ENCODE measurements at regions not wholly inside any gene's neighbourhood (a gene's known extent, or its start where the extent isn't known, plus 50 kb on each side); places are given as distances from the start of the nearest gene placed in this dataset.
"Not testable (repeated sequence)": the region's sequence is repeated elsewhere in the genome, so short reads cannot be mapped to it uniquely, and the experiment has no call there.

DNA sequence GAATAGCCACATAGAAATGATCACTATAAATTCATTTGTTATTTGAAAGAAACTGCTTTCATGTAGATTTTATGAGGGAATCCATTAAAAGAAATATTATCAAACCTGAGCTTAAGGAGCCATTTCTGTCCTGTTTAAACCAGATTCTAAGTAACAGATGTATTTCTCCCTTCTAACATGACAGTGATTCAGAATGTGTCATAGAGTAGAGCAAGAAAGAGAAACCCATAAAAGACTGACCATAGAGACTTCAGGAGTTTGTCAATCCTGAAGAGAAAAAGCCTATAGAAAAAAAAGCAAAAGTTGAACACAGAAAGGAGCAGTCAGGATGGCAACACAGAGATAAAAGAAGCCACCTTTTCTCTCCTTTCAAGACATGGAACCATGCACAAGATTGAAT is 390.6 kb downstream of the PRIM2 start:
- DNase-seq (ENCODE audit: low spot score): not testable (repeated sequence)

DNA sequence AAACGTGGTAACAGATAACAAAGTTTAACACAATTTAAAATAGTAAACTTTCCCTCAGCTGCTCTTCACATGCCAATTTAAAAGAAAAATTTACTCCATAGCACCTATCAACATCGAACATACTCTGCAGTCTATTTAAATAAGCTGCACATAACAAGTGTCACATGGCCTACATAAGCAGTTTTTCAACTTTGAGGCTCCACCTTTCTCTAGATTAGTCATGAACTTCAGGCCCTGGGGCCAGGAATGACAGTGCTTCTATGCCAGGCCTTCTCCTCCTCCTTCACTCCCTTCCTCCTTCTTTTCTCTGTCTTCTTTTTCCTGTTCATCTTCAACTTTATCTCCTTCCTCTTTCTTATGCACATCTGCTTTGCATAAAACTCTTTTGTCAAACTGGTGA is 405.1 kb downstream of the PRIM2 start:
- DNase-seq (ENCODE audit: low spot score): peak; percentile 21

DNA sequence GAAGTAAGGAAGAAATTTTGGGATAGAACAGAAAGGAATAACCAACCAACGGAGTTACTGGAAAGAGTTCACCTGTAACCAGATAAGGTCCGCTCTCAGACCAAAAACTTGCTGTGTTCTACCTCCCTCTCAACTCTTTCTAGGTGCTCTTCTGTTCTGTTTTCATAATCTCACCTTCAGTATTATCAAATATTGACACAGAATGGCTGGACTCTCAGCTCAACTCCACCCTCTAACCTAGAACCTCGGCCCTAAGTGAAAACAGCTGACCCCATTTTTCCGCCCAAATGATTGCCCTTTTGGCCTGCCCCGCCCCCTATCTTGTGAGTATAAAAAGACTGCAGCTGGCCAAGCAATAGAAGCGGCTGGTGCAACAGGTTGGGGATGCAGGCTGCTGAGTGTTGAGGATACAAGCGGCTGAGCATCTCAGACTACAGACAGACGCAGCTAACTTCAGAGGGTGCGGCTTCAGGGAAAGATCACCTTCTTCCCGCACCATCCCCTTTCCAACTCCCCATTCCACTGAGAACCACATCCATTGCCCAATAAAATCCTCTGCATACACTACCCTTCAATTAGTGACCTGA is 406.5 kb downstream of the PRIM2 start:
- DNase-seq (ENCODE audit: low spot score): not testable (repeated sequence)

DNA sequence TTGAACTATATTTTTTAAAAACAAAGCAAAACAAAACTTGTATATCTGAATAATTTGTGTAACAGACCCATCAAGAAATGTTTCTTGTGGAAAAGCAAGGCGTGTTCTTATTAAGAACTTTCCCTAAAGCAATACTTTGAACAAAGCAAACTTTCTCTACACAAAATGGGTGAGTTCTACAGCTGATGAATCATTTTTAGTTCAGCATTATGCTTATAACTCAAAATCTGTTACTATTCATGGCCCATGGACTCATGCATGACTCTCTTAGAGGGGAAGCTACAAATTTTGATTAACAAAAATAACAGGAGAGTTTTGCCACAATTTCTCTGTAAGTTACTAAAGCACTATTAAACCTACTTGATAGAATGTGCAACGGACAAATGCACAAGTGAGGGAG is 412.0 kb downstream of the PRIM2 start:
- DNase-seq (ENCODE audit: low spot score): not testable (repeated sequence)

GRCh38 chr6:57730726-57731125 is 413.3 kb downstream of the PRIM2 start:
- not testable (repeated sequence) for DNase-seq (ENCODE audit: low spot score)

DNA sequence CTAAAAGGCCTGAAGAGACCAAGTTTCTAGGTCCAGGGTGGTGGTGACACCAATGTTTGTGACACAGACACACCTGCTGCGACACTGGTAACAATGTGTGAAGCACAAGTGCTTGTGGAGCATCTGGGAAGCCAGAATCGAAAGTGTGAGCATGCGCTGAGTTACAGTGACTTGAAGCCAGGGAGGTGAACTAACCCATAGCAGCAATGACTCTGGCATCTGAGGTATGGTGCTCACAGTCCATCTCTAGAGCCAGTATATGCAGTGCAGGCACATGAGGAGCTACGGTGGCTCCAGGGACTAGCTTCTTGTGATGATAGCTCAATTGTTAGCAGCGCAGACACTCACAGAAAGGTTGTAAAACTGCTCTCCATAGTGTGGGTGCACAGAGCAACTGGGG is 430.3 kb downstream of the PRIM2 start:
- not testable (repeated sequence) for DNase-seq (ENCODE audit: low spot score)

GRCh38 chr6:57759850-57760249 is 442.4 kb downstream of the PRIM2 start:
- not testable (repeated sequence) for DNase-seq (ENCODE audit: low spot score)

GRCh38 chr6:57792720-57793397 is 475.4 kb downstream of the PRIM2 start:
- DNase-seq (ENCODE audit: low spot score): not testable (repeated sequence)

DNA sequence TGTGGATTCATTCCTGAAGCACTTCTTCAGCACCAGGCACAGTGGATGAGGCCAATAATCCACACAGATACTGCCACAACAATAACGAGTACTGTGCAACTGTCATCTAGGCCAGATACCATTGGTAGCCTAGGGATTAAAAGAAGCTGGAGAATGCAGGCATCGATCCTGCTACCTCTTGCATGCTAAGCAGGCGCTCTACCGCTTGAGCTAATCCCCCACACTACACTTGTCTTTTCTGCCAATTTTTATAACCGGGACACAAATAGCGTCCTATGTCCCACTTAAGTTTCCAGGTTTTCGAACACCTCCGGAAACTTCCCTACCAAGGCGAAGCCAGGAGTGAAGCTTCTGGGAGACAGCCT is 475.9 kb downstream of the PRIM2 start:
- DNase-seq (ENCODE audit: low spot score): not testable (repeated sequence)

DNA sequence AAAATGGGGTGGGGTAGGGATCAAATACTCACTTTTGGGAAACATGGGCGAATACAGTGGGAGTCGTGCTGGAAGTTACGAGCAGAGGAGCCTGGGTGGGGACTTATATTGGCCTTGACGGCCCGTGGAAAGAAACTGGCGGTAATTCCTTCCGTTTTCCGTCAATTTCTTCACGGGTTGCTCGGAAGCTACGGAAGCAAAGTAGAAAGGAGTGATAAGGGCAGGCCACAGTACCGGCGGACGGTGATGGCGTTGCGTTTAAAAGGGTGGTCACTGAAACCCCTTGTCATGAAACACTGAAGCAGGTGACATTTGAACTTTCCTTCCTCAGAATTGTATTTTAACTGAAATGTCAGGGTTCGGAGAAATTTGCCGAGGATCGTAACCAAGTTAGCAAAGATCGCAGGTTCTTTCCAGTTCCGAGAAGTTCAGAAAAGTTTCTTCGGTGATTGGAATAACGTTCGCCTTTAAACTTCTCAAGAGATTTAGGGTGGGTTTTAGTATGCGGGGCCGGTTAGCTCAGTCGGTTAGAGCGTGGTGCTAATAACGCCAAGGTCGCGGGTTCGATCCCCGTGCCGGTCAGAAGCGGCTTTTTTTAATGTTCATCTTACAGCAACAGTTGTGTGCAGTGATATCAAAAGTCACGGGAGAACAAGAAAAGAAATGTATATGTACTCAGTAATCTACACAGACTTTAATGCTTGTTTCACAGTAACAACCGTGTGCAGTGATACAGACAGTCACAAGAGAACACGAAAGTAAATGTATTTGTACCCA is 482.5 kb downstream of the PRIM2 start:
- not testable (repeated sequence) for DNase-seq (ENCODE audit: low spot score)

DNA sequence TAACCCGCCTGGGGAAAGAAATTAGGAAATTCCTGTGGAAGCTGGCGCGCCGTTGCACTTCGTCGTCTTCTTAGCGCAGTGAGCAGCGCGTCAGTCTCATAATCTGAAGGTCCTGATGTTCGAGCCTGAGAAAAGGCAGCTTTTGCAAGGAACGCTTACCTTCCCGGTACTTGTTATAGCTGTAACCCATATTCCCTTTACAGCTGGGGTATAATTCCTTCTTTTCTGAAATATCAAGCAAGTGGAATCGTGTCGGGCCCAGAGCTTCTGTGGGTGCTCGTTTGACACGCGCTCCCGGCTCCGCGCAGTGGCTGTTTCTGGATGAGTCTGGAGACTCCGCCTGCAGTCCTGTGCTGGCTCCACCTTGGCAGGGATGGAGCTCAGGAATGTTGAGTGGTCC is 491.2 kb downstream of the PRIM2 start:
- not testable (repeated sequence) for DNase-seq (ENCODE audit: low spot score)

DNA sequence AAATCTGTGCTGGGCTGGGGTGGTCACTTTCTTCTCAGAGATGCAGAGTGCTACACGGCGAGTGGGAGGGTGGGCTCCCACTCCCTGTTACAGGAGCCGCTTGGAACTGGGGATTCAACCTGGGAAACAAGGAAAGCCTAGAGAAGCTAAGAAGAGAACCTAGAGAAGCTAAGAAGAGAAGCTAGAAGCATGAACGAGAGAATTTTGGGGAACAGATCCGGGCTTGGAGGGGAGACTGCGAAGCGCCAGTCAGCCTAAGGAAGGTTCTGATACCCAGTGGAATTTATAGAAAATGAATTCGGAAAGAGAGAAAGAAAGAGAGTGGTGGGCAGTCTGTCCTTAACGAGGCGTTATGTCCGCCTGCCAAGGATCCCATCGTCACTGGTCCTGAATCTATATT is 492.0 kb downstream of the PRIM2 start:
- not testable (repeated sequence) for DNase-seq (ENCODE audit: low spot score)

DNA sequence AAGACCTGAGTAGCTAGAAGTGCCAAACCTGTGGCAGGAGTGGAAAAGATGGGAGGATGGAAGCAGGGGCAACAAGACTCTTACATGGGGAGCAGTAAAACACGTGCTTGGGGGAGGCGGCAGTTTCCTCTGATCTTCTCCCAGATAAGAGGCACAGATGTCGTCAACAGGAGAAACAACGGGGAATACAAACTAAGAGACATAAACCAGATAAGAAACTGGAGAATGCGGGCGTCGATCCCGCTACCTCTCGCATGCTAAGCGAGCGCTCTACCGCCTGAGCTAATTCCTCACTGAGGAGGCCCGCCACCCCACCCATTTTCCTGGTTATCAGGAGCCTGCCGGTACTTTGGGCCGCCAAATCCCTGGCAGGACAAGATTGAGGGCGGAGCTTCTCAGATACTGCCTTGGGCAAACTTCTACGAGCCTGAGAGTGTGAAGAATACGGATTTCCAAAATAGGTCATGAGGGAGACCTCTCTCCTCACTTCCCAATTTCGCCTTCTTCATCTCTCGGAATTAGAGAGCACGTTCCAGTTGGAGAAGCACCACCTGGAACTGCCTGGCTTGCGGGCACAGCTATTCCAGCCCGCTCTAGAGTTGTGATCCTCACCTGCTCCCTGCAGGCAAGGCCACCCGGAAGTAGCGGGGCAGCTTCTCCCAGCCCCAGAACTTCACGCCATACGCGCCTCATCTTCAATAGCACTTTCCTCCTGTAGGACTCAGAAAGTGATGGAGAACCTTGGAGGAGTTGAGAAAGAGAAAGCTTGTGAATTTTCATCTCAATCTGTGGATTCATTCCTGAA is 496.0 kb downstream of the PRIM2 start:
- not testable (repeated sequence) for DNase-seq (ENCODE audit: low spot score)

GRCh38 chr6:57815826-57816225 is 498.4 kb downstream of the PRIM2 start:
- not testable (repeated sequence) for DNase-seq (ENCODE audit: low spot score)

GRCh38 chr6:57821325-57821724 is 503.9 kb downstream of the PRIM2 start:
- not testable (repeated sequence) for DNase-seq (ENCODE audit: low spot score)

DNA sequence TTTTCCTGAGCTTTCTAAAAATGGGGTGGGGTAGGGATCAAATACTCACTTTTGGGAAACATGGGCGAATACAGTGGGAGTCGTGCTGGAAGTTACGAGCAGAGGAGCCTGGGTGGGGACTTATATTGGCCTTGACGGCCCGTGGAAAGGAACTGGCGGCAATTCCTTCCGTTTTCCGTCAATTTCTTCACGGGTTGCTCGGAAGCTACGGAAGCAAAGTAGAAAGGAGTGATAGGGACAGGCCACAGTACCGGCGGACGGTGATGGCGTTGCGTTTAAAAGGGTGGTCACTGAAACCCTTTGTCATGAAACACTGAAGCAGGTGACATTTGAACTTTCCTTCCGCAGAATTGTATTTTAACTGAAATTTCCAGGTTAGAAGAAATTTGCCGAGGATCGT is 505.0 kb downstream of the PRIM2 start:
- DNase-seq (ENCODE audit: low spot score): not testable (repeated sequence)

GRCh38 chr6:57822896-57823358 is 505.5 kb downstream of the PRIM2 start:
- DNase-seq (ENCODE audit: low spot score): no peak

DNA sequence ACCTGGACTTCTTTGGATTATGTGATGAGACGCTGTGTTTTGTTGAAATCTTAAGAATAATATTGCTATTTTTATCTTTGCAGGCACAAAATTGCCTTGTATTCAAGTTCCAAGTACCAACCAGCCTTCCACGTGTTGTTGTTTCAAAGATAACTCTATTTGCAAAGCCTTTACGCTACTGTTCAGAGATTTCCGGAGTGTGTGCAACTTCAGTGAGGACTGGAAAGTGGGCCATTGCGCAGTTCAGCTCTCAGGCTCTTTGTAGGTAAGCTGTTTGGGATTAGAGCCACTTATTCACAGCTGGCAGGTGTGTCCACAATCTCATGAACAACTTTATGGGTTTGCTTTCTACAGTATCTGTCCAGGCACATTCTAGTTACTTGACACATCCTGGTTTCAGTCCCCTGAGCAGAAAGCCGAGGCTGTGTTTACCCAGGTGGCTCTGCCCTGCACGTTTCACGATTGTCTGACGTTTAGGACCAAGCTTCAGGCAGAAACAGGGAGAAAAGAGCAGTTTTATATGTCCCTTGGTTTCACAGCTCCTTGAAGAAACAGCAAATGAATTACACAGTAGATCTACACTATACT is 520.3 kb downstream of the PRIM2 start:
- not testable (repeated sequence) for DNase-seq (ENCODE audit: low spot score)

DNA sequence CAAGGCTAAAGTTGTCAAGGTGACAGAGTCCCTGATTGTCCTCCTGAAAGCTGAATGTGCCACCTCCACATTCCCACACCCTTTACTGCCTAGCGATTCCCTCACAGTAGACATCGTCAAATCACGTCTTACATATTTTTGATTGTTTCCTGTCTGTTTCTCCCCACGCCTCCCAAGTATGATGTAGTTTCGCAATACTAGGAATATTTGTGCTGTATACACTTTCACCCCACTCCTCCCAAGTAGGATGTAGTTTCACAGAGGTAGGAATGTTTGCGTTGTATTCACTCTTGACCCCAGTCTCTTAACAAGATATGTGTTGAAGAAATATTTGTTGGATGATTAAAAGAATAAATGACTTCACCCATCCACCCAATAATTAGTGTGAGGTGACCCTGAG is 524.1 kb downstream of the PRIM2 start:
- DNase-seq (ENCODE audit: low spot score): not testable (repeated sequence)

- DNase-seq (ENCODE audit: low spot score): not testable (repeated sequence)
These were observed 536.4 kb downstream of the PRIM2 start for GRCh38 chr6:57853745-57854407.

All from A172 (cell line).